Liver (tissue), 8 donors: ENCODE measurements at regions not wholly inside any gene's neighbourhood (a gene's known extent, or its start where the extent isn't known, plus 50 kb on each side); places are given as distances from the start of the nearest gene placed in this dataset.

Experiments used
- DNase-seq: peaks from one replicate; pipeline ENCODE4 v3.0.0-alpha.2; 2017; ENCODE audit warnings: low spot score
- H3K27ac ChIP-seq, 2 donors: one replicate each; pipeline ENCODE4 v1.7.0; 2013; ENCODE audit warnings: inconsistent platforms in 2 of 2, low read length in 2 of 2, control low read depth in 1 of 2, low read depth in 1 of 2, mild to moderate bottlenecking in 1 of 2
- H3K27me3 ChIP-seq, 4 donors: one replicate each; pipeline versions ENCODE4 v1.6.1 to v1.7.0; 2013; ENCODE audit warnings: low read length in 3 of 4, inconsistent platforms in 1 of 4, mild to moderate bottlenecking in 1 of 4, moderate library complexity in 1 of 4; ENCODE audit not compliant: control insufficient read depth in 4 of 4, insufficient read depth in 4 of 4
- H3K36me3 ChIP-seq, 4 donors: one replicate each; pipeline versions ENCODE4 v1.6.1 to v1.7.0; 2013; ENCODE audit warnings: low read length in 3 of 4, mild to moderate bottlenecking in 3 of 4, low read depth in 1 of 4, moderate library complexity in 1 of 4; ENCODE audit not compliant: control insufficient read depth in 4 of 4, insufficient read depth in 3 of 4
- H3K4me1 ChIP-seq, 4 donors: one replicate each; pipeline versions ENCODE4 v1.6.1 to v1.7.0; 2013; ENCODE audit warnings: low read length in 3 of 4, mild to moderate bottlenecking in 3 of 4, moderate library complexity in 1 of 4; ENCODE audit not compliant: control insufficient read depth in 4 of 4, insufficient read depth in 4 of 4
- H3K4me3 ChIP-seq, 3 donors: one replicate each; pipeline versions ENCODE4 v1.6.1 to v1.7.0; 2013; ENCODE audit warnings: low read length in 3 of 3, control low read depth in 1 of 3, low read depth in 1 of 3, mild to moderate bottlenecking in 1 of 3
- H3K9ac ChIP-seq, 2 donors: one replicate each; pipeline ENCODE4 v1.7.0; 2013; ENCODE audit warnings: low read length in 2 of 2, mild to moderate bottlenecking in 2 of 2, moderate library complexity in 2 of 2, control low read depth in 1 of 2, low read depth in 1 of 2
- H3K9me3 ChIP-seq, 4 donors: one replicate each; pipeline versions ENCODE4 v1.6.1 to v1.7.0; 2013; ENCODE audit warnings: low read length in 3 of 4; ENCODE audit not compliant: control insufficient read depth in 4 of 4
- ATF3 ChIP-seq: IDR thresholded peaks from 2 replicates; pipeline ENCODE4 v1.6.1; 2016; ENCODE audit warnings: antibody characterized with exemption
- CTCF ChIP-seq: fragments of 150-350 bp; IDR thresholded peaks from 2 replicates; pipeline ENCODE4 v1.5.1; 2017; ENCODE audit warnings: improper control_type of control experiment, low read depth, low read length; ENCODE audit not compliant: missing input control
- EGR1 ChIP-seq, 2 donors: IDR thresholded peaks; 2 replicates each; pipeline ENCODE4 v1.6.1; 2016 to 2018; ENCODE audit warnings: antibody characterized with exemption in 2 of 2, low read depth in 2 of 2
- FOXA1 ChIP-seq: IDR thresholded peaks from 2 replicates; pipeline ENCODE4 v1.6.1; 2016; ENCODE audit warnings: antibody characterized with exemption
- FOXA2 ChIP-seq: IDR thresholded peaks from 2 replicates; pipeline ENCODE4 v1.6.1; 2016; ENCODE audit warnings: antibody characterized with exemption
- GABPA ChIP-seq, 2 donors: IDR thresholded peaks in 1 of 2; conservative IDR thresholded peaks in 1 of 2; 2 replicates each; pipeline ENCODE4 v1.6.1; 2016; ENCODE audit warnings: antibody characterized with exemption in 2 of 2, mild to moderate bottlenecking in 1 of 2, moderate library complexity in 1 of 2
- HNF4A ChIP-seq, 2 donors: conservative IDR thresholded peaks; 2 replicates each; pipeline ENCODE4 v1.6.1; 2016; ENCODE audit warnings: antibody characterized with exemption in 2 of 2, mild to moderate bottlenecking in 2 of 2
- HNF4G ChIP-seq: IDR thresholded peaks from 2 replicates; pipeline ENCODE4 v1.6.1; 2016; ENCODE audit warnings: antibody characterized with exemption
- JUND ChIP-seq, 2 donors: IDR thresholded peaks; 2 replicates each; pipeline ENCODE4 v1.6.1; 2016; ENCODE audit warnings: antibody characterized with exemption in 2 of 2
- MAX ChIP-seq: IDR thresholded peaks from 2 replicates; pipeline ENCODE4 v1.6.1; 2016; ENCODE audit warnings: antibody characterized with exemption
- NR2F2 ChIP-seq: IDR thresholded peaks from 2 replicates; pipeline ENCODE4 v1.6.1; 2016; ENCODE audit warnings: antibody characterized with exemption
- RAD21 ChIP-seq, 2 donors: IDR thresholded peaks; 2 replicates each; pipeline ENCODE4 v1.6.1; 2016; ENCODE audit warnings: antibody characterized with exemption in 2 of 2, mild to moderate bottlenecking in 2 of 2
- RXRA ChIP-seq, 2 donors: IDR thresholded peaks; 2 replicates each; pipeline ENCODE4 v1.6.1; 2017 to 2018; ENCODE audit warnings: antibody characterized with exemption in 2 of 2, mild to moderate bottlenecking in 1 of 2
- SP1 ChIP-seq: IDR thresholded peaks from 2 replicates; pipeline ENCODE4 v1.6.1; 2018; ENCODE audit warnings: antibody characterized with exemption, mild to moderate bottlenecking
- TAF1 ChIP-seq: conservative IDR thresholded peaks from 2 replicates; pipeline ENCODE4 v1.6.1; 2016; ENCODE audit warnings: antibody characterized with exemption, mild to moderate bottlenecking
- YY1 ChIP-seq: IDR thresholded peaks from 2 replicates; pipeline ENCODE4 v1.6.1; 2016; ENCODE audit warnings: antibody characterized with exemption, mild to moderate bottlenecking
- WGBS: extraction: QIAGEN DNeasy Blood & Tissue Kit; methylation state at CpG from one replicate; pipeline ENCODE4 v1.1.7; 2013; 5-methylcytosine and 5-hydroxymethylcytosine counted together
- TF ChIP-seq, protein P1 (sequence below): IDR thresholded peaks from 2 replicates; pipeline ENCODE4 v1.6.1; 2016; ENCODE audit warnings: antibody characterized with exemption, mild to moderate bottlenecking
- TF ChIP-seq, protein P2 (sequence below): IDR thresholded peaks from 2 replicates; pipeline ENCODE4 v1.6.1; 2016; ENCODE audit warnings: antibody characterized with exemption
- donor health status: healthy.
- donor health status: healthy.
- donor health status: healthy.
- donor health status: healthy.
- donor health status: healthy.

GRCh38 chr3:152964911-152965609 lies 130.1 kb downstream of the P2RY1 start:
- Histone ChIP-seq H3K4me1 (peaks cover 1 to 15% (median 12%) of the 10 kb centered on the region in 4 donors), H3K27me3 (no peaks in the 10 kb centered on the region), H3K36me3 (no peaks in the 10 kb centered on the region), H3K9ac (no peak overlapping the region), H3K27ac (no peak overlapping the region), H3K9me3 (peaks cover 0 to 3% (median 0%) of the 10 kb centered on the region in 4 donors), H3K4me3 (no peak overlapping the region)
- TF ChIP-seq FOXA2, result no peak
- TF ChIP-seq CTCF, result no peak
- TF ChIP-seq EGR1 (IDR thresholded peaks at IDR 0.05; ENCODE audit: low read depth in 2 of 2), result no peak
- TF ChIP-seq TAF1, result no peak
- TF ChIP-seq GABPA (IDR thresholded peaks at IDR 0.05 in 1 of 2, conservative IDR thresholded peaks at IDR 0.05 in 1 of 2), result no peak
- TF ChIP-seq, protein P1, sequence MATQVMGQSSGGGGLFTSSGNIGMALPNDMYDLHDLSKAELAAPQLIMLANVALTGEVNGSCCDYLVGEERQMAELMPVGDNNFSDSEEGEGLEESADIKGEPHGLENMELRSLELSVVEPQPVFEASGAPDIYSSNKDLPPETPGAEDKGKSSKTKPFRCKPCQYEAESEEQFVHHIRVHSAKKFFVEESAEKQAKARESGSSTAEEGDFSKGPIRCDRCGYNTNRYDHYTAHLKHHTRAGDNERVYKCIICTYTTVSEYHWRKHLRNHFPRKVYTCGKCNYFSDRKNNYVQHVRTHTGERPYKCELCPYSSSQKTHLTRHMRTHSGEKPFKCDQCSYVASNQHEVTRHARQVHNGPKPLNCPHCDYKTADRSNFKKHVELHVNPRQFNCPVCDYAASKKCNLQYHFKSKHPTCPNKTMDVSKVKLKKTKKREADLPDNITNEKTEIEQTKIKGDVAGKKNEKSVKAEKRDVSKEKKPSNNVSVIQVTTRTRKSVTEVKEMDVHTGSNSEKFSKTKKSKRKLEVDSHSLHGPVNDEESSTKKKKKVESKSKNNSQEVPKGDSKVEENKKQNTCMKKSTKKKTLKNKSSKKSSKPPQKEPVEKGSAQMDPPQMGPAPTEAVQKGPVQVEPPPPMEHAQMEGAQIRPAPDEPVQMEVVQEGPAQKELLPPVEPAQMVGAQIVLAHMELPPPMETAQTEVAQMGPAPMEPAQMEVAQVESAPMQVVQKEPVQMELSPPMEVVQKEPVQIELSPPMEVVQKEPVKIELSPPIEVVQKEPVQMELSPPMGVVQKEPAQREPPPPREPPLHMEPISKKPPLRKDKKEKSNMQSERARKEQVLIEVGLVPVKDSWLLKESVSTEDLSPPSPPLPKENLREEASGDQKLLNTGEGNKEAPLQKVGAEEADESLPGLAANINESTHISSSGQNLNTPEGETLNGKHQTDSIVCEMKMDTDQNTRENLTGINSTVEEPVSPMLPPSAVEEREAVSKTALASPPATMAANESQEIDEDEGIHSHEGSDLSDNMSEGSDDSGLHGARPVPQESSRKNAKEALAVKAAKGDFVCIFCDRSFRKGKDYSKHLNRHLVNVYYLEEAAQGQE, result no peak
- TF ChIP-seq, protein P2, sequence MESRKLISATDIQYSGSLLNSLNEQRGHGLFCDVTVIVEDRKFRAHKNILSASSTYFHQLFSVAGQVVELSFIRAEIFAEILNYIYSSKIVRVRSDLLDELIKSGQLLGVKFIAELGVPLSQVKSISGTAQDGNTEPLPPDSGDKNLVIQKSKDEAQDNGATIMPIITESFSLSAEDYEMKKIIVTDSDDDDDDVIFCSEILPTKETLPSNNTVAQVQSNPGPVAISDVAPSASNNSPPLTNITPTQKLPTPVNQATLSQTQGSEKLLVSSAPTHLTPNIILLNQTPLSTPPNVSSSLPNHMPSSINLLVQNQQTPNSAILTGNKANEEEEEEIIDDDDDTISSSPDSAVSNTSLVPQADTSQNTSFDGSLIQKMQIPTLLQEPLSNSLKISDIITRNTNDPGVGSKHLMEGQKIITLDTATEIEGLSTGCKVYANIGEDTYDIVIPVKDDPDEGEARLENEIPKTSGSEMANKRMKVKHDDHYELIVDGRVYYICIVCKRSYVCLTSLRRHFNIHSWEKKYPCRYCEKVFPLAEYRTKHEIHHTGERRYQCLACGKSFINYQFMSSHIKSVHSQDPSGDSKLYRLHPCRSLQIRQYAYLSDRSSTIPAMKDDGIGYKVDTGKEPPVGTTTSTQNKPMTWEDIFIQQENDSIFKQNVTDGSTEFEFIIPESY, result no peak
- TF ChIP-seq RXRA (IDR thresholded peaks at IDR 0.05), result no peak
- TF ChIP-seq SP1, result no peak
- no peak for TF ChIP-seq ATF3
- TF ChIP-seq HNF4G, result no peak
- no peak for TF ChIP-seq HNF4A (conservative IDR thresholded peaks at IDR 0.05)
- TF ChIP-seq NR2F2, result no peak
- no peak for TF ChIP-seq YY1
- no peak for TF ChIP-seq MAX
- no peak for TF ChIP-seq RAD21 (IDR thresholded peaks at IDR 0.05)
- TF ChIP-seq JUND (IDR thresholded peaks at IDR 0.05), result no peak
- TF ChIP-seq FOXA1, result no peak
- no peak for DNase-seq
- 70% methylated on average over 1 of the region's 1 CpG for WGBS
